GM18519 (cell line): ENCODE measurements at regions not wholly inside any gene's neighbourhood (a gene's known extent, or its start where the extent isn't known, plus 50 kb on each side); places are given as distances from the start of the nearest gene placed in this dataset.
"Not testable (repeated sequence)": the region's sequence is repeated elsewhere in the genome, so short reads cannot be mapped to it uniquely, and the experiment has no call there.

Experiments used
- ATAC-seq: cut with Tn5 transposase; IDR thresholded peaks from one replicate; pipeline ENCODE4 v1.9.1; 2021; ENCODE audit warnings: mild to moderate bottlenecking, moderate library complexity; ENCODE audit not compliant: unreplicated experiment, low FRiP score

DNA sequence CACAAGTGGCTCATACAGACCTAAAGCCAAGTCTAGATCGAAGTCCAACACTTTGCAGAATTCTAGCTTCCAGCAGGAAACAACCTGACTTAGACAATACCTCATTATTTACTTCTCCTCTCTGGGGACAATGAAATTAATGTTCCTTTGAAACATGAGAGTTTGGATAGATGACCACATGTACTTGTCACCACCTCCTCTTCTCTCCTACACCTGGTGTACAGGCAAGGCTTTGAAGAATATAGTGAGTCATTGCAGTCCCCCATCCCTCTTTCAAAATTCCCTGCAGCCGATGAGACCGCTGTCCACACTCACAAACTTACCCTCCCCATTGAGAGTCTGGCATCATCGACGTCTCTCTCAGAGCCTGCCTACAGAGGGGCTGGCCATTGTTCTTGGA, 189.0 kb upstream of the HES1 start:
- ATAC-seq = no peak

DNA sequence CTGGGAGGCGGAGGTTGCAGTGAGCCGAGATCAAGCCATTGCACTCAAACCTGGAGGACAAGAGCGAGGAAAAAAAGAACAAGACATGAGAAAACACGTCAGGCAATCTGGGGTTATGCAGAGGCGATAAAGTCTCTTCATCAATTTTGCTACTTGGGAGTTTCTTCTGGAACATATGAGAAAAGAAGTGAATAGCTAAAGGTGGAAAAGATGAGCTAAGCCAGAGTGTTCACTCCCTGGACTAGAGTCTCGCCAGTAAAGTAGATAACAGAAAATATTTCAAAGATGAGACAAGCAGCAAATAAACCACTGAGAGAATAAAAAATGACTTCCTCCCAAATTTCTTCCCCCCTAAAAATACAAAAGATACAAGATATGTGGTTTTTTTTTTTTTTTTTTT, 188.4 kb upstream of the HES1 start:
- no peak for ATAC-seq

DNA sequence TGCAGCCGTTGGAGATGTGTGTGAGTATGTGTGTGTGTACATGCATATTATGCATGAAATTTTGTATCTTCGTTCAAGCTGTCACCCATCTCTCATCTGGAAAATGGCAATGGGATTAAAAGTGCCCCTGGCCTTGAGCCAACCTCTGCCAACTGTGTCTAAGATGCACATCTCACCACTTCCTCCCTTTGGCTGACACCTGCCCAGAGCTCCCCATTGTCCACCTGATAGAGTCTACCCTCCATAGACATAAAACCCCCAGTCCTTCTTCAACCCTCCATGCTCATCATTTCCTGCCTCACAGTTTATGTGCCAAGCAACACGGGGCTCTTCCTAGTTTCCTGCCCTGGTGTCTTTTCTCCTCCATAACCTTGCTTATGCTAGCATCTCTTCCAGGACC, 187.5 kb upstream of the HES1 start:
- no peak for ATAC-seq

DNA sequence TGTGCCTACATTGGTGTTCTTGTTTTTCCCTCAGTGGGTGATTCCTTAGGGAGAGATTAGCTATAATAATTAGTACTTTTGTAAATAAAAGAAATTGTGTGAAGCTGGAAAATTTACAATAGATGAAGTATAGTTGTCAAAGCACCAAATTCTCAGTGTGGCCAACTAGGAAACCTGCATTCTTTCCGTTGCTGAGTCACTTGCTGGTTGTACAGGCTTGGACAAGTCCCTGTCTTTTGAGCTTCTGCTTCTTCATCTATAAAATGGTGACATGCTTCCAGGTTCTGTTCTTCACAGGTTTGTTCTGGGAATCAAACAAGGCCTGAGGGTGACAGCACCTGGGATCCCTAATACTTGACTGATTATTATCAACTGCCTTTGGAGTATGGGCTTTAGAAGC, 184.1 kb upstream of the HES1 start:
- ATAC-seq = no peak

DNA sequence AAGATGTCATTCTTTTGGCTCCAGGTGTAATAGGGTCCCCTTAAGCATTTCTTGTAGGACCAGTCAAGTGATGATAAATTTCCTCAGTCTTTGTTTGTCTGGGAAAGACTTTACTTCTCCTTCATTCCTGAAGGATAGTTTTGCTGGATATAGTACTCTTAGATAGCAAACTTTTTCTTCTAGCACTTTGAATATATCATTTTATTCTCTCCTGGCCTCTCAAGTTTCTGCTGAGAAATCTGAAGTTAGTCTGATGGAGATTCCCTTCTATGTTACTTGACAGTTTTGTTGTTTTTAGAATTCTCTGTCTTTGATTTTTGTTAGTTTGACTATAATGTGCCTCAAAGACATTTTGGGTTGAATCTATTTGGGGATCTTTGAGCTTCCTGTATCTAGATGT, 181.2 kb upstream of the HES1 start:
- no peak for ATAC-seq

DNA sequence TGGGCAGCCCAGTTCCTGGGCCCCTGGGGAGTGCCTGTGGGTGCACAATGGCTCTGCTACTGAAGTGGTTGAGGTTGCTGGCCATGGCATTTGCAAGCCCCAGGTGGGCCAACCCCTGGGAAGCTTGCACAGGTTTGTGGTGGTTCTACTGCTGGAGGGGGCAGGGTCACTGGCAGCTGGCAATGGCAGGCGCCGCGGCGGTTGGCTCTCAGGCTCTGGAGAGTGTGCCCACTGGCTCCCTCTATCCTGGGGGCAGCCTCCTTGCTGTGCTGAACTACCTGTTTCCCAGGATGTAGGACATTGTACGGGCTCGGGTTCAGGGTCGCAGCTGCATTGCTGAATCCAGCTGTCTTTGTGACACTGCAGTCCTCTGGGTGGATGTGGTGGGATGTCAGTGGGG, 180.2 kb upstream of the HES1 start:
- no peak for ATAC-seq

DNA sequence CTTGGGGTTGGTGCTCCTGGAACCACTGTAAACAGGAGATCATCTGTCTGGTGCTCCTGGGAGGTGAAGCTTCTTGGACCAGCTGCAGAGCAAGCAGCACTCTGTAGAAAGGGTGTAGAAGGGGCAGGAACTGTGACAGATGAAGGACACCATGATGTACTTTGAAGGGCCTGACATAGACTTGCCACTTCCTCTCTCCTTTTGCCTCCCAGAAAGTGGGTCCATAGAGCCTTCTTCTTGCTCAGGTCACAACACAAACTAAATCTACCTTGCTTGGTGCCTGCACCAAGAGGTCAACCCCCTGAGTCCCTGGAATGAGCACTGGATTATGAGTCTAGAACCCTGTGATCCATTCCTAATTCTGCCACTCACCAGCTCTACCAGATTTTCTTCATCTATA, 176.1 kb upstream of the HES1 start:
- ATAC-seq = no peak

DNA sequence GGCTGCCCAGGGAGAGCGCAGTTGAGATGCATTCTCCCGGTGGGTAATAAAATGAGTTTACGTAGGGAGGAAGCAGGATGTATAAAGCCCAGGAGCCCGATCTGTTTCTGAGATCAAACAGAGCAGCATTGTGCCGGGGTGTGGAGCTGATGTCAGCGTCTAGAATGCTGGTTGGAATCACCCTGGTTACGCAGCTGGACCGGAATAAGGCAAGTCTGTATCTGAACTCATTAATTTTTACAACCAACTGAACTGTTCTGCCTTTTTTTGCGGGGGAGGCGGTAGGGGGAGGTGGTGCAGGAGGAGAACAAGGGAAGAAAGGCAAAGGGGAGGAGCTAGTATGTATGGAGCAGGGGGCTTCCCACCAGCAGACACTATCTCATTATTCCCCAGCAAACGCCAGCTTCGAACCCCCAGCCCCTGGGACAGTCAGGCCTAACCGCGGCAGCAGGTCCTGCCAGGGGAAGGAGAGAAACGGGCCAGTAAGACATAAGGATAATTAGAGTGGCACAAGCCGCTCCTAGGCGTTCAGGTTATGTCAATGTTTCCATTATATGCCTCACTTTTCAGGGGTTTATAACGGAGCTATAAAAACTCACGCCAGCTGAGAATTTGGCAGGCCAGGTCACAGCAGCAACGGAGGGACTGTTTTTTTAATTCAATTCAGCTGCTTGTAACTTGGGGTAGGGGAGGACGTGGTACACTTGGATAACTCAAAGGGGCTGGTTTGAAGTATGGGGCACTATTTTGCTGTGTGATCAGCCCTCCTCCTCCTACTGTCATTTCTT, 175.3 kb upstream of the HES1 start:
- ATAC-seq = no peak

DNA sequence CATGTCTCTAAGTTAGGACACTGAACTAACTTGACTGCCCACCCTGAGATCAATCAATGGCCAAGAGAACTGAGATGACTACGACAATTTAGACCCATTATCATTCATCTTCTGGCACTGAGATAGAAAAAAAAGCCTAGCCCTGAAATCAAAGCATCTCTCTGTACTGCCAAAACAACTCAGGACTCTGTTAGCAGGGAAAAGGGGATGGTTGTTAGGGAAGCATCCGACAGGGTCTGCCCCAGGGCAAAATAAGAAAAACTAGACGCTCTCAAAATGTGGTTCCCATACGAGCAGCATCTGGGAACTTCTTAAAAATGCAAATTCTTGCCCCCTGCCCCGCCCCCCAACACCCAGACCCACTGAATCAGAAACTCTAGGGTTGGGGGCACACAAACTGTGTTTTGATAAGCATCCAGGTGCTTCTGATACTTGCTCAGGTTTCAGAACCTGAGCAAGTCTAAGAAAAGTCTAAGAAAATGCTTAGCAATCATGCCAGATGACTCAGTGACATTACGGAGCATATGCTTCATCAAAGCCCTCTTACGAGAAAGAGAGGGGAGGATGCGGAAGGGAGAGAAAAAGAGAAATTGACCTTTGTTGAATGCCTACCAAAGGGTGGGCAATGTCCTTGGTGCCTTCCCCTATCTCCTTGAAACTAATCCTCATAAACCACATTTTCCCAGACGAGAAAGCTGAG, 172.8 kb upstream of the HES1 start:
- ATAC-seq = no peak

DNA sequence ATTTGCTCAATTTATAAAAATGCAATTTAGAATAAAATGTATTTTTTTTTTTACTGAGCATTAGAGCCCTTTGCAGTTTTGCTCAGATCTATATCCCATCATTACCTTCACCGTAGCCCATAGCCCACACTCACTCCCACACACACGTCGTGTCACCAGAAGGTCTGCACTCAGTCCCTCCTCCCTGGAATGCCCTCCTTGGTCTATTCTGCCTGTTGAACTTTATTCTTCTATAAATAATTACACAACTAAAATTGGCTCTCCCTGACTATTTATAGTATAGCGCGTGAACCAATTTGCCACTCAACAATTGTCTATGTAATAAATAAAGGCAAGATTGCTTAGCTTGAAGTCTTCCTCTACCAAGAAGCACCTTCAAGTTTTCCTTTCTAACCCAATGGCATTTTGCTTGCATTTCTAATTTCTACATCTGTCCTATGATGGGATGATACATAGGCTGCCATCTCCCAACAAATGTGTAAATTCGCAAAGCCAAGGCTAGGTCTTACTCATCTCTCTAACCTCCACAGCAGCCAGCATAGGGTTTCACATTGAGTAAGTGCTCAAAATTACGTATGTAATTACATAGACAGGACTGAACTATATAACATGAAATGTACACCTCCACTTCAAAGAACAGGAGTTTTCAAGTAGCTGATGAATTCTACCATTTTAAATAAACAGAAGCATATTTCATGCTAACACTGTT, 172.0 kb upstream of the HES1 start:
- peak; percentile 96 for ATAC-seq

DNA sequence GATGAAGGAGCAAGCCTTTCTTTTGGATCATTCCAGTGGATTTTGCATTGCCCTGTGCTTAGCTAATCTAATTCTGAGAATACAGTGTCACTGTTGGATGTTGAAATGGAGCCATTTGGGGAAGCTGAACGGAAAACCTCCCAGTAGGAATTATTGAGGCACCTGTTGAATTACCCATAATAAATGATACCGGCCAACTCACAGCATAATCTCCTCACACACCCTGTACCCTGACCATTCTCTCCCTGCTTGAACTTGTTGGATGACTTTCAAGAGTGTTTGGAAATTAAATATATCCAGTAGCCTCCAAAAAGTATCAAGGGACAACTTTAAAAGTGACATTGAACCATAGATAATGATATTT, 171.4 kb upstream of the HES1 start:
- no peak for ATAC-seq

DNA sequence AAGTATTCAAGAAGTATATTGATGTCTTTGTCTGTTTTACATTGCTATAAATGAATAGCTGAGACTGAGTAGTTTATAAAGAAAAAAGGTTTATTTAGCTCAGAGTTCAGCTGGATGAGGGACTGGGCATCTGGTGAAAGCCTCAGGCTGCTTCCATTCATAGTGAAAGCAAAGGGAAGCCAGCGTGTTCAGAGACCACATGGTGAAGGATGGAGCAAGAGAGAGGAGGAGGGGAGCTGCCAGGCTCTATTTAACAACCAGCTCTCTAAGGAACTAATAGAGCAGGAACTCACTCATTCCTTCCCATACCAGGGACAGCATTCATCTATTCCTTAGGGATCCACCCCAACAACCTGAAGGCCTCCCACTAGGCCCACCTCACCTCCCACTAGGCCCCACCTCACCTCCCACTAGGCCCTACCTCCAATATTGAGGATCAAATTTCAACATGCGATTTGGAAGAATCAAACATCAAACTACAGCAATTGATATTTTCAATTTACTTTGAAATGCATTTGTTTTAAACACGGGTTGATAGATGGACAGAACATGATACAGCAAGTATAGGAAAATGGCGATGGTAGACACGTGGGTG, 167.5 kb upstream of the HES1 start:
- ATAC-seq = no peak

DNA sequence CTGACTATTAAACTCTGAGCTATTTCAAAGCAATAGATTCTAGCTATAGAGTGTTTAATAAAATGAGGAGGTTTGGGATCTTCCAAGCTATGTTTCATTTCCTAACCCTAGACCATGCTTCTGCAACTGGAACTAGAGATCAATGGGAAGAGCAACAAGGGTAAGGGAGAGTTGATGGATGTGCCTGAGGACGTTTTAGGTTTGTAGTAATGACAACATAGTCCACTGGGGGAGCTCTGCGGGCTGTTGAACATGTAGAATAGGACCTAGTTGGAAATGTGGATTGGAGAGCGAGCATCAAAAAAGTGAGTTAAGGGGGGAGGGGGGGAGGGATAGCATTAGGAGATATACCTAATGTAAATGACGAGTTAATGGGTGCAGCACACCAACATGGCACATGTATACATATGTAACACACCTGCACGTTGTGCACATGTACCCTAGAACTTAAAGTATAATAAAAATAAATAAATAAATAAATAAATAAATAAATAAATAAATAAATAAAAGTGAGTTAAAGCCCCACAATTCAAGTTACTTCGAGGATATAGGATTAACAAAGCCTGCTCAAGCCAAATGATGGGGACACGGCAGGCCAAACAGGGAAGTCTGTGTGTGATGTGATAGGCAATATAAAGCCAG, 165.7 kb upstream of the HES1 start:
- ATAC-seq = not testable (repeated sequence)

DNA sequence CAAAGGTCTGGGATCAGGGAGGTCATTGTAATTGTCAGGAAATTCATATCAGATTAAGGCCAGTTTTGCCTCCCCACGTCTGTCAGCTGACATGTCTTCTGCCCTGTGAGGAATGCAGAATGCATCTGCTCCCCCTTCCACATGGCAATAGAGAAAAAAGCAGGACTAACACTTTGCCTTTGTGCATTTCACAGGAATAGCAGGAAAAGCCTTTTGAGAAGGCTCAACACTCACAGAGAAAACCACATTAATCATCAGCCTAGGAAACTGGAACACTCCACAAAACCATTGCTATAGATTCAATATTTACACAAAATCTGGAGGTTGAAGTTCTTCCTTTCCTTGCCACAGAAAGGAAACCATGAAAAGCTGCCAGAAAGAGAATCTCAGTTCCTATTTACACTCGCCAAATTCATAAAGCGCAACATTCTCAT, 165.2 kb upstream of the HES1 start:
- ATAC-seq = peak; percentile 29

DNA sequence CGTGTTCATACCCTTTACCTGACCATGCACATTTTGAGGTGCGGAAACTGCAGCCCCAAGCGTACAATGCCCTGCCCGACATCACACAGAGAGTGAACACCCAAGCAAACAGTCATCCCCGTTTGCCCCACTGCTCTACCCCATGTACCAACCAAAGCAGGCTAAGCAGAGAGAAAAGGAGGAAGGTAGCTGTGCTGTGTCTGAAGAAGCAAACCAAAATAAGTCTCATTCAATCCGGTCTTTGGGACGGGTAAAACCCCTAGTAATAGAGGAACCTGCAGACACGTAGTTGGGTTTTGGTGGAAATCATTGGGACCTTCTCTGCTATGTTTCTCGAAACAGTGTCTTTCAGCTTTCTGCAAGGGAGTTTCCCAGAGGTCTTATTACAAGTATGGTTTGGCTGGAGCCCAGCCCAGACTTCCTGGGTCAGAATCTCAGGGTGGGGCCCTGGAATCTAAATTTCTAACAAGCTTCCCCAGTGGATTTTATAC, 164.6 kb upstream of the HES1 start:
- peak; percentile 57 for ATAC-seq

DNA sequence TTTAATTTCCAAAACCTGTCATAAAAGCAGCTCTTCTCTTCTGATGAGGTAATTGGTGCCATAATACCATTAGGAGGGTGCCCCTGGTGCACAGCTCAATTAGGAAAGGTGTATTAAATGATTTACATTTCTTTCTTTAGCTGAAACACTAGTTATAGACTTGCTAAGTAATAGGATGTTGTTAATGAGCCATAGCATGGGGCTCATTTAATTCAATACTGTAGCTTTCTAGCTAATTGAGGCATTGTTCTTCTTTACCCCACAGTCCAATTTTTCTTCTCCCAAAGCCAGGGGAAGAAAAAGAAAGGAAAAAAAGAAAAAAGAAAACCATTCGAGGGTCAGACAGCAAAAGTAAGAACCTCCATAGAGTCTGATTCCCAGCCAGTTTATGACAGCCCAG, 164.0 kb upstream of the HES1 start:
- no peak for ATAC-seq

DNA sequence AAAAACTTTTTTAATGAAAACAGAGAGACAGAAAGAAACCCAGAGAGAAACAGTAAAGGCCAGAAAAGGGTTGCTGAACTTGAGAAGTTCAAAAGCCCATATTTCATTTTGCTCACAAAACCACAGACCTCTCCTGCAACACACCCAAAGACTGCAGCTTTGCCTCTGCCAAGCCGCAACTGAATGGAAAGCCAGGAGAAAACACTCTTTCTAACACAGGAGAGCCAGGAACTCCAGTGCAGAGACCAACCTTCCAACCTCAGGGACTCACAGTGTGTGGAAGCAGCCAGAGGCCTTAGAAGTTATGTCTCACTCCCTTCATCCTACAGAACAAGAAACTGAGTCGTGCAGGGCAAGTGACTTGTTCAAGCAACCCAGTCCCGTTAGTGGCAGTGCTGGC, 163.1 kb upstream of the HES1 start:
- no peak for ATAC-seq

DNA sequence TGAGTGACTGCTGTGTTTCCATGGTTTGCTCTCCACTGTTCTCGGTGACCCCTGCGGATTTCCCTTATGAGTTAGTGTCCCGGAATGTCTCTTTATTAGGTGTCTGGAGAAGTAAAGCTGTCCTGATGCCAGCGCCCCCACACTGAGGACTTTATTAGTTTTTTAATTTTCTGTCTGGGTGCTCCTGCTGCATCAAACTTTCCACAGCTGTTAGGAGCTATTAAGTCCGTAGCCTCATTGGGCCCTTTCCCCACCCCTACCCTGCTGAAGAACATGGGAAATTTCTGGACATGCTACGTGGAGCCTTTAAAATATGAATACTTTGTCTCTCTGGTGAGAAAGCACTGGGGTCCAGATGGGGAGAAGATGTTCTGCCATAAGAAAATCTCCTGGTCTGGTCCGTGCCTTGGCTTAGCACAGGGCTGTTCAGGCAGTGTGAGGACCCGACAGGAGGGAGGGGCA, 161.7 kb upstream of the HES1 start:
- ATAC-seq = no peak

DNA sequence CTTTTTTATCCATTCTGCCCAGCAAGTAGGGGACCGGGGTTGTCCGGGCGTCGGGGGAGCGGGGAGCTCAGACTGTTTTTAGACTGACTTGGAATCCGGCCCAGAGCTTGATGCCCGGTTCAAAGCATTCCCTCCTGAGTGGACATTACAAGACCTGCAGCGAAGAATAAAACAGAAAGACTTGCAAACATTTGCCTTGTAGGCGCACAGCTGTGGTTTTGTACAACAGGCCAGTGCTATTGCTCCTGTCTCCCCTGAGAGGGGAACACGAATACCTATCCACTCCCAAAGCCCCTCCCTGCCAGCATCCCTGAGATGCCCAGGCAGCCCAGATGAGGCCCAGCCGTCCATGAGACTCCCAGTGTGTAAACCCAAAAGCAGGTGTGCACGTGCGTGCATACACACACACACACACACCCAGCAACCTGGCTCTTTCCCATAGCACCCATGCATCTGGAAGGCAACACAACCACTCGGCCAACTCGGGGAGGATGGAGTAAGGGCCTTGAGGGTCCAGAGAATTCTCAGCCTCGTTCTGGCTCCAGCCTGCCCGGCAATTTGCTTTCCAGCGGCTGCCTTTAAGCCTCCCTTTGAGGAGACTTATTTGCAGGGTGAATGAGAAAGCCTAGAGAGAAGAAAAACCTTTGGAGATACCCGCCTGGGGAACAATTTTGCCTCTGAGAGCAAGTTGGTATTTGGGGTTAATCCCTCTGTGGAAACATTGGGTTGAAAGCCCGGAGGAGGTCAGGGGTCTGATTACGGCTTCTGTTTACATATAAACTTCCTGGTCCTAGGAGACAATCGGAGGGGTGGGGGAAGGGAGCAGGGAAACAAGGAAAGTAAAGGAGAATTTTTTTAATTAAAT, 161.0 kb upstream of the HES1 start:
- no peak for ATAC-seq

DNA sequence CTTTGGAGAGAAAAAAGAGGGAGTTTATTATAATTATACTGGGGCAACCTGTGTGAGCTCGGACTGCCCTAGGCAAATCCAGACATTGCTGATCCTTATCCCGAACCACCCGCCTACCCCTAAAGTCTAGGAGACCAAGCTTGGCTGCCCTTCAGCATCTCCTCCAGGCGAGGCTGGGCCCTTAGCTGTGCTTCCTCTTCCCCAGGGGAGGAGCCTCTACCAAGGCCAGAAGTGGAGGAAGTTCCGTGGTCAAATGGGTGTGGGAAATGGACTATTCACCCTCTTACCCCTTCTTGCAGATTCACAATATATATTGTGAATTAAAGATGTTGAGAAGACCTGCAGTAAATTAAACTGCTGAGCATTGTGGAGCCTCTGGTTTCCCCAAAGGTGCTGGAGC, 158.3 kb upstream of the HES1 start:
- no peak for ATAC-seq
